ENCODE measurements at regions not wholly inside any gene's neighbourhood (a gene's known extent, or its start where the extent isn't known, plus 50 kb on each side); places are given as distances from the start of the nearest gene placed in this dataset.

DNA sequence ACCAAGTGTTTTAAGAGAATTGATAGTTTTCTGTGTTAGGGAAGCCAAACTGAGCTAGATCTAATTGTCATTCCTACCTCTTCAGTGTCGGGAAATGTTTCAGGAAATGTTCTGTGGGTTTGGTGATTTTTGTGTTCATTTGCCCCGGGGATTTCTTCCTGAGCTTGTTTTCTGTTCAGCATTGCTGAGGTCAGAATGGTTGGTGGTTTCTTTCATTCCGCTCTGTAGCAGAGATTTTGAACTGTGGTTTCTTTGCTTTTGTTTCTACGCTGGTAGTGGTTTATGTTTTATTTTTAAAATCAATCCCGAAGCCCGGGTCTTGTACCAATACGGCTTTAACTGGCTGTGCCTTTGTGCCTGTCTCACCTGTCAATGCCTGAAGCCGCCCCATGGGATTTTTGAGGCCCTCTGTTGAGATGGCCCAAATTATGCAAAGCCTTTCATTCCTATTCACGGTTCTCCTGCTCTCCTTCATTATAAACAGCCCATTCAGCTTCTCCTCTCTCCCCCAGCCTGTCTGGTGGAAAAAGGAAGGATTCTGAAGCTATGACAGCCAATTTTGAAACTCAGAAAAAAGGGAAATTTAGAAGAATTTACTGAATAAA, 417.2 kb upstream of the KAZN start:
- Mint-ChIP-seq H3K4me3 (no peak overlapping the region), H3K4me1 (no peaks in the 10 kb centered on the region), H3K27ac (no peak overlapping the region)

DNA sequence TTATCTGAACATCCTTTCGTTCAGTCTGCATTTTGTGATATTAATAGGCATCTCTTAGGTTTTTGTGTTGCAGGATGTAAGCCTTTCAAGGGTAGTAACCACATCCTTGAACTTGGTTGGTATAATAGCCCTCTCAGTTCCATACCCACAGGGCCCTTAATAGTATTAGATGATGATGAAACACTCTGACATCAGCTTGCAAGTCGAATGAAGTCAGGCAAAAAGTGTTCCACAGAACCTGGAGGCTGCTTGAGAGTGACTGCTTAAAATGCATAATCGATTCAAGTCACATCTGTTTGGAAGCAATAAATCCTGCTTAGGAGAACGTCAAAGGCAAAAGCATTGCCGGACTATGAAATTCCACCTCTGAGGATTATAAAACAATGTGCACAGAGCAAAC, 415.6 kb upstream of the KAZN start:
- TF ChIP-seq, protein P1, sequence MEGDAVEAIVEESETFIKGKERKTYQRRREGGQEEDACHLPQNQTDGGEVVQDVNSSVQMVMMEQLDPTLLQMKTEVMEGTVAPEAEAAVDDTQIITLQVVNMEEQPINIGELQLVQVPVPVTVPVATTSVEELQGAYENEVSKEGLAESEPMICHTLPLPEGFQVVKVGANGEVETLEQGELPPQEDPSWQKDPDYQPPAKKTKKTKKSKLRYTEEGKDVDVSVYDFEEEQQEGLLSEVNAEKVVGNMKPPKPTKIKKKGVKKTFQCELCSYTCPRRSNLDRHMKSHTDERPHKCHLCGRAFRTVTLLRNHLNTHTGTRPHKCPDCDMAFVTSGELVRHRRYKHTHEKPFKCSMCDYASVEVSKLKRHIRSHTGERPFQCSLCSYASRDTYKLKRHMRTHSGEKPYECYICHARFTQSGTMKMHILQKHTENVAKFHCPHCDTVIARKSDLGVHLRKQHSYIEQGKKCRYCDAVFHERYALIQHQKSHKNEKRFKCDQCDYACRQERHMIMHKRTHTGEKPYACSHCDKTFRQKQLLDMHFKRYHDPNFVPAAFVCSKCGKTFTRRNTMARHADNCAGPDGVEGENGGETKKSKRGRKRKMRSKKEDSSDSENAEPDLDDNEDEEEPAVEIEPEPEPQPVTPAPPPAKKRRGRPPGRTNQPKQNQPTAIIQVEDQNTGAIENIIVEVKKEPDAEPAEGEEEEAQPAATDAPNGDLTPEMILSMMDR (IDR thresholded peaks at IDR 0.05; ENCODE audit: unreplicated experiment): no peak
- Mint-ChIP-seq H3K36me3 (no peaks in the 10 kb centered on the region), H3K4me1 (no peaks in the 10 kb centered on the region), H3K27ac (no peak overlapping the region), H3K27me3 (ENCODE audit: low read depth) (peaks cover 29% of the 10 kb centered on the region), H3K9me3 (no peaks in the 10 kb centered on the region), H3K4me3 (no peak overlapping the region)
- DNase-seq (ENCODE audit: low spot score in 2 of 2, unreplicated experiment in 2 of 2): no peak

More for the DNA sequence above, 417.2 kb upstream of the KAZN start:
- Mint-ChIP-seq H3K27me3 (ENCODE audit: low read depth) (peaks cover 33% of the 10 kb centered on the region), H3K9me3 (no peaks in the 10 kb centered on the region), H3K36me3 (no peaks in the 10 kb centered on the region)
- DNase-seq (ENCODE audit: low spot score in 2 of 2, unreplicated experiment in 2 of 2): no peak
- TF ChIP-seq, protein P1 (IDR thresholded peaks at IDR 0.05; ENCODE audit: unreplicated experiment): no peak

GRCh38 chr1:14183329-14183728, 415.2 kb upstream of the KAZN start:
- H3K27ac Mint-ChIP-seq: no peak overlapping the region
- no peaks in the 10 kb centered on the region for H3K9me3 Mint-ChIP-seq
- H3K4me3 Mint-ChIP-seq: no peak overlapping the region
- H3K36me3 Mint-ChIP-seq: no peaks in the 10 kb centered on the region
- TF ChIP-seq, protein P1 (IDR thresholded peaks at IDR 0.05; ENCODE audit: unreplicated experiment): no peak
- no peak for DNase-seq (ENCODE audit: low spot score in 2 of 2, unreplicated experiment in 2 of 2)
- no peaks in the 10 kb centered on the region for H3K4me1 Mint-ChIP-seq
- H3K27me3 Mint-ChIP-seq (ENCODE audit: low read depth): peaks cover 25% of the 10 kb centered on the region

DNA sequence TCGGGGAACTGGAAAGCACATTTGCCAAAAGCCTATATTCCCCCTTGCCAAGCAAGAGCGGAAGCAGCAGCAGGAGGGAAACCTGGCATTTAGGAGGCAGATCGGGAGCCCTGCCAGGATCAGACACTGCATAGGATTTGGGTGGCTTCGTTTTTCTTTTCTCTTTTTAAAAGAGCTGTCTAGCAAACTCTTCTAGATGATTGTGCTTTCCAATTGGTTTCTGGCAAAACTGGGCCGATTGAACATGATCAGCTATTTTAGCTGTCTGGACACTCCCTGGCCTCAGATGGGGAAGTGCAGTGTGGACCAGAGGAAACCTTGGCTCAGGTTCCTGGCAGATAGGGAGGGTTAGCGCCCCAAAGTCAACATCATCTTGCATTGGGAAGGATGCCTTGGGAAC, 414.0 kb upstream of the KAZN start:
- Mint-ChIP-seq H3K36me3 (no peaks in the 10 kb centered on the region), H3K27ac (no peak overlapping the region), H3K4me1 (no peaks in the 10 kb centered on the region), H3K27me3 (ENCODE audit: low read depth) (peaks cover 15% of the 10 kb centered on the region), H3K9me3 (no peaks in the 10 kb centered on the region), H3K4me3 (no peak overlapping the region)
- TF ChIP-seq, protein P1 (IDR thresholded peaks at IDR 0.05; ENCODE audit: unreplicated experiment): no peak
- no peak for DNase-seq (ENCODE audit: low spot score in 2 of 2, unreplicated experiment in 2 of 2)

GRCh38 chr1:14189381-14189780, 409.1 kb upstream of the KAZN start:
- Mint-ChIP-seq H3K27ac (no peak overlapping the region), H3K4me3 (no peak overlapping the region), H3K27me3 (ENCODE audit: low read depth) (peaks cover 1% of the 10 kb centered on the region), H3K9me3 (peaks cover 3% of the 10 kb centered on the region), H3K36me3 (no peaks in the 10 kb centered on the region), H3K4me1 (peaks cover 8% of the 10 kb centered on the region)
- DNase-seq (ENCODE audit: low spot score in 2 of 2, unreplicated experiment in 2 of 2): no peak
- TF ChIP-seq, protein P1 (IDR thresholded peaks at IDR 0.05; ENCODE audit: unreplicated experiment): no peak

DNA sequence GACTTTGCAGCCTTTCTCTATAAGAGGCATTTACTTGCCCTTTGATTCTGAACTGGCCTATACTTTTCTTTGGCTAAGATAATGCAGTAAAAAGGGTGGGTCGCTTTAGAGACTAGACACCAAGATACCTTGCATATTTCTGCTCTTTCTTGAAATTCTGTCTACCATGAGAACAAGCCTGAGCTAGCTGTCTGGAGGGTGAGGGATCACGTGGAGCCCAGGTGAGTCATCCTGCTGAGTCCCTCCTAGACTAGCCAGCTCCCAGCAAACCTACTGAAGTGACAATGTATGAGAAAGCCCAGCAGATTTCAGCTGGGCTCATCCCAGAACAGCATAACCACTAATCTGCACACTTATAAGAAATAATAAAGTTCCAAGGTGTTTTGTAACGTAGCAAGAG, 408.0 kb upstream of the KAZN start:
- TF ChIP-seq, protein P1 (IDR thresholded peaks at IDR 0.05; ENCODE audit: unreplicated experiment): no peak
- peaks cover 8% of the 10 kb centered on the region for H3K4me1 Mint-ChIP-seq
- H3K36me3 Mint-ChIP-seq: no peaks in the 10 kb centered on the region
- no peak overlapping the region for H3K4me3 Mint-ChIP-seq
- DNase-seq (ENCODE audit: low spot score in 2 of 2, unreplicated experiment in 2 of 2): no peak
- peaks cover 3% of the 10 kb centered on the region for H3K9me3 Mint-ChIP-seq
- peaks cover 3% of the 10 kb centered on the region for H3K27me3 Mint-ChIP-seq (ENCODE audit: low read depth)
- H3K27ac Mint-ChIP-seq: peak overlapping the region; percentile 10

All from mesothelial cell of epicardium (in vitro differentiated cells).